Fibroblast of the aortic adventitia (primary cell): ENCODE measurements at regions not wholly inside any gene's neighbourhood (a gene's known extent, or its start where the extent isn't known, plus 50 kb on each side); places are given as distances from the start of the nearest gene placed in this dataset.

ENCODE experiments used
- DNase-seq: peaks from one replicate; pipeline ENCODE4 v3.0.0-alpha.2; 2010; ENCODE audit warnings: low read depth
- H3K4me3 ChIP-seq: 2 replicates; pipeline ENCODE4 v1.5.1; 2011; ENCODE audit warnings: low read depth, mild to moderate bottlenecking, control low read depth, low read length, moderate library complexity
- TF ChIP-seq, protein P1 (sequence below): IDR thresholded peaks from 2 replicates; pipeline ENCODE4 v1.5.1; 2011; ENCODE audit warnings: mild to moderate bottlenecking, low read length, control low read depth, inconsistent platforms; ENCODE audit not compliant: insufficient read depth

GRCh38 chr1:113279776-113280391 is 110.4 kb upstream of the MAGI3 start:
- TF ChIP-seq, protein P1, sequence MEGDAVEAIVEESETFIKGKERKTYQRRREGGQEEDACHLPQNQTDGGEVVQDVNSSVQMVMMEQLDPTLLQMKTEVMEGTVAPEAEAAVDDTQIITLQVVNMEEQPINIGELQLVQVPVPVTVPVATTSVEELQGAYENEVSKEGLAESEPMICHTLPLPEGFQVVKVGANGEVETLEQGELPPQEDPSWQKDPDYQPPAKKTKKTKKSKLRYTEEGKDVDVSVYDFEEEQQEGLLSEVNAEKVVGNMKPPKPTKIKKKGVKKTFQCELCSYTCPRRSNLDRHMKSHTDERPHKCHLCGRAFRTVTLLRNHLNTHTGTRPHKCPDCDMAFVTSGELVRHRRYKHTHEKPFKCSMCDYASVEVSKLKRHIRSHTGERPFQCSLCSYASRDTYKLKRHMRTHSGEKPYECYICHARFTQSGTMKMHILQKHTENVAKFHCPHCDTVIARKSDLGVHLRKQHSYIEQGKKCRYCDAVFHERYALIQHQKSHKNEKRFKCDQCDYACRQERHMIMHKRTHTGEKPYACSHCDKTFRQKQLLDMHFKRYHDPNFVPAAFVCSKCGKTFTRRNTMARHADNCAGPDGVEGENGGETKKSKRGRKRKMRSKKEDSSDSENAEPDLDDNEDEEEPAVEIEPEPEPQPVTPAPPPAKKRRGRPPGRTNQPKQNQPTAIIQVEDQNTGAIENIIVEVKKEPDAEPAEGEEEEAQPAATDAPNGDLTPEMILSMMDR, result no peak
- H3K4me3 ChIP-seq, result no peak overlapping the region
- no peak for DNase-seq

- TF ChIP-seq, protein P1, result no peak
- DNase-seq, result no peak
- H3K4me3 ChIP-seq, result no peak overlapping the region
These were observed 109.7 kb upstream of the MAGI3 start for GRCh38 chr1:113280581-113280980.

GRCh38 chr1:113281550-113281949 is 108.8 kb upstream of the MAGI3 start:
- TF ChIP-seq, protein P1, result no peak

GRCh38 chr1:113282008-113282892 is 108.1 kb upstream of the MAGI3 start:
- TF ChIP-seq, protein P1, result no peak
- no peak for DNase-seq
- no peak overlapping the region for H3K4me3 ChIP-seq

More at GRCh38 chr1:113281550-113281949, 108.8 kb upstream of the MAGI3 start:
- DNase-seq, result no peak
- H3K4me3 ChIP-seq, result no peak overlapping the region

- H3K4me3 ChIP-seq, result no peak overlapping the region
- DNase-seq, result no peak
- TF ChIP-seq, protein P1, result no peak
These were observed 107.4 kb upstream of the MAGI3 start for GRCh38 chr1:113282893-113283285.

DNA sequence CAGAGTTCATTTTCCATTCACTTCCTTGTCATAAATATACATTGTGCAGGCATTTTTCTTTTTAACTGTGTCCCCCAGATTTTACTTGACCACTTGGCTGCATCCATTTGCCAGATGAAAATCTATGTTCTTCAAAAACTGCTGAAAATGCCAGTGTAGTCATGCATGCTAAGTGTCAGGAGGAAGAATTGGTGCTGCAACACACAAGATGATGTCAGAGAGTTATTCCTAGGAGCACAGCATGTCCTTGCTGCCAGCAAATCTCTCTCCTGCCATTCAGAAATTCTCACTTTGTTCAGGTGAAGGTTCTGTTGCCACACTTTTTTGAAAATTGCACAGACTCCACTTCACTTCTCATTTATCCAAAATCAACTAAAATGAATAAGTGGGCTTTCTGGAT is 106.4 kb upstream of the MAGI3 start:
- TF ChIP-seq, protein P1, result no peak
- DNase-seq, result no peak
- no peak overlapping the region for H3K4me3 ChIP-seq
